ENCODE measurements at regions not wholly inside any gene's neighbourhood (a gene's known extent, or its start where the extent isn't known, plus 50 kb on each side); places are given as distances from the start of the nearest gene placed in this dataset.

DNA sequence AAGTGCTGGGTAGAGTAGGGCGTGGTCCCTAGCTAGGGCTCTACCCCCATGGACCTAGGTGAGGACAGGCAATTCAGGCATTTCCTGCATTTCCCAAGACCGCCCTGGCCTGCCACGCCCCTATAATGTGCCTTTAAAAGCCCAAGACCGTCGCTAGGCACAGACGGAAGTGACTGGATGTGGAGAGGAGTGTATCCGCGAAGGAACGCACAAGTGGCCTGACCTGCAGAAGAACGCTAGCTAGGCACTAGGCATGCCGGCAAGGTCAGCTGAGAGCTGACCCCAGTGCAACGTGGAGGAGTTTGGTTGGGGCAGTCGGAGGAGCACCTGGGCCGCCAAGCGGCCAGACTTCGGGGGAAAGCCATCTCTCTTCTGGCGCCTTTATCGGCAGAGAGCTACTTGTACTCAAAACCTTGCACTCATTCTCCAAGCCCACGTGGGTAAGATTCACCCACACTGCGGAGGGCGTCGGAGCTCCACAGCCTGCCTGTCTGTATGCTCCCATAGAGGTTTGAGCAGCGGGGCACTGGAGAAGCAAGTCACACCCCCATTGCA lies 370.0 kb downstream of the FGF9 start:
- Histone ChIP-seq H3K36me3 (ENCODE audit: insufficient read depth, low read length) (no peaks in the 10 kb centered on the region), H3K4me3 (ENCODE audit: low read depth in 1 of 2, low read length in 2 of 2) (no peak overlapping the region), H3K27ac (ENCODE audit: low read depth, low read length) (no peak overlapping the region), H3K4me1 (ENCODE audit: insufficient read depth, low read length) (no peaks in the 10 kb centered on the region), H3K9me3 (ENCODE audit: low read length) (no peaks in the 10 kb centered on the region), H3K27me3 (ENCODE audit: control insufficient read depth in 1 of 2, insufficient read depth in 2 of 2, low read length in 2 of 2) (no peaks in the 10 kb centered on the region), H3K9ac (ENCODE audit: low read length) (no peak overlapping the region)

DNA sequence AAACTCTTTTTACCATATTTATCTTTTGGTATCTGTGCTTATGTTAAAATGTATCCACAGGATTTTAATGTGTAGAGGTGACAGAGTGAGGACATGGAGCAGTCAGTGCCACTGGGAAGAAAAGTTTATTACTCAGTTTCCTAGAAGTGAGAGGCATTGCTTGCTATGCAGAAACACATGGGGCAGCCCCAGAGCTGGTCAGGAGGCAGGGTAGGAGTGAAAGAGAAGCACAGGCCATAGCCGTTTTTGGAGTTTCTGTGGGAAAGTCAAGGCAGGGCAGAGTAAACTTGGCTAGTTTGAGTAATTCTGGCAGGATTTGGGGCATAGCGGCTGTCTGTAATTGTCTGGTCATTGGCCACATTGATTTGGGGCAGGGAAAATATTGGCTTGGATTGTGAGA lies 370.9 kb downstream of the FGF9 start:
- H3K4me1 ChIP-seq (ENCODE audit: insufficient read depth, low read length): no peaks in the 10 kb centered on the region
- no peak overlapping the region for H3K27ac ChIP-seq (ENCODE audit: low read depth, low read length)
- no peak overlapping the region for H3K9ac ChIP-seq (ENCODE audit: low read length)
- no peaks in the 10 kb centered on the region for H3K9me3 ChIP-seq (ENCODE audit: low read length)
- H3K4me3 ChIP-seq (ENCODE audit: low read depth in 1 of 2, low read length in 2 of 2): no peak overlapping the region
- H3K36me3 ChIP-seq (ENCODE audit: insufficient read depth, low read length): no peaks in the 10 kb centered on the region
- H3K27me3 ChIP-seq (ENCODE audit: control insufficient read depth in 1 of 2, insufficient read depth in 2 of 2, low read length in 2 of 2): no peaks in the 10 kb centered on the region

DNA sequence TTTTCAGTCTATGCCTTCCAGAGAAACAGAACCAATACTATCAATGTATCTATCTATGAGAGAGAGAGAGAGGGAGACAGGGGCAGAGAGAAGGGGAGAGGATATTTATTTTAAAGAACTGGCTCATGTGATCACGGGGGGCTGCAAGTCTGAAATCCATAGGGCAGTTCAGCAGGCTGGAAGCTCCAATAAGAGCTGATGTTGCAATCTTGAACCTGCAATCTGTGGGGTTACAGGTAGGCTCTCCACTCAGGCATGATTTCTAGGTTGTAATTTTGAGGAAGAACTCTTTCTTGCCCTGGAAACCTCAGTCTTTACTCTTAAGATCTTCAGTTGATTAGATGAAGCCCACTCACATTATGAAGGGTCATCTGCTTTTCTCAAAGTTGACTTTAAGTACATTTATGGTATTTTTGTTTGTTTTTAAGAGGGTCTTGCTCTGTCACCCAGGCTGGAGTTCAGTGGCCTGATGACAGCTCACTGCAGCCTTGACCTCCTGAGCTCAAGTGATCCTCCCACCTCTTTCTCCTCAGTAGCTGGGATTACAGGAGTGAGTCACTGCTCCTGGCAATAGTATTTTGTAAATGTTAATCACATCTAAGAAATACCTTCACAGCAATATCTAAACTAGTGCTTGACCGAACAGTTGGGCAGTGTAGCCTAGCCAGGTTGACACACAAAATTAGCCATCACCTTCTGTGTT lies 376.4 kb downstream of the FGF9 start:
- Histone ChIP-seq H3K27ac (ENCODE audit: low read depth, low read length) (no peak overlapping the region), H3K27me3 (ENCODE audit: control insufficient read depth in 1 of 2, insufficient read depth in 2 of 2, low read length in 2 of 2) (no peaks in the 10 kb centered on the region), H3K9me3 (ENCODE audit: low read length) (no peaks in the 10 kb centered on the region), H3K4me1 (ENCODE audit: insufficient read depth, low read length) (no peaks in the 10 kb centered on the region), H3K9ac (ENCODE audit: low read length) (no peak overlapping the region), H3K36me3 (ENCODE audit: insufficient read depth, low read length) (no peaks in the 10 kb centered on the region), H3K4me3 (ENCODE audit: low read depth in 1 of 2, low read length in 2 of 2) (no peak overlapping the region)

DNA sequence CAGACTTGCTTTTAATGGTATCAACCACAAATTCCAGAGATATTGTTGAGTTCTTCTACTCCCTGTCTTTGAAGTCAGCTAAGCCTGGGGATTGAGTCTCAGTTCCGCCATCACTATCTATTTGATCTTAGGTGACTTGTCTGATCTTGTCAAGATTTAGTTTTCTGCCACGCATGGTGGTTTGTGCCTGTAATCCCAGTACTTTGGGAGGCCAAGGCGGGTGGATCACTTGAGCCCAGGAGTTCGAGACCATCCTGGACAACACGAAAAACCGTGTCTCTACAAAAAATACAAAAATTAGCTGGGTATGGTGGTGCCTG lies 376.9 kb downstream of the FGF9 start:
- Histone ChIP-seq H3K9ac (ENCODE audit: low read length) (no peak overlapping the region), H3K36me3 (ENCODE audit: insufficient read depth, low read length) (no peaks in the 10 kb centered on the region), H3K27me3 (ENCODE audit: control insufficient read depth in 1 of 2, insufficient read depth in 2 of 2, low read length in 2 of 2) (no peaks in the 10 kb centered on the region), H3K4me1 (ENCODE audit: insufficient read depth, low read length) (no peaks in the 10 kb centered on the region), H3K4me3 (ENCODE audit: low read depth in 1 of 2, low read length in 2 of 2) (no peak overlapping the region), H3K9me3 (ENCODE audit: low read length) (no peaks in the 10 kb centered on the region), H3K27ac (ENCODE audit: low read depth, low read length) (no peak overlapping the region)

DNA sequence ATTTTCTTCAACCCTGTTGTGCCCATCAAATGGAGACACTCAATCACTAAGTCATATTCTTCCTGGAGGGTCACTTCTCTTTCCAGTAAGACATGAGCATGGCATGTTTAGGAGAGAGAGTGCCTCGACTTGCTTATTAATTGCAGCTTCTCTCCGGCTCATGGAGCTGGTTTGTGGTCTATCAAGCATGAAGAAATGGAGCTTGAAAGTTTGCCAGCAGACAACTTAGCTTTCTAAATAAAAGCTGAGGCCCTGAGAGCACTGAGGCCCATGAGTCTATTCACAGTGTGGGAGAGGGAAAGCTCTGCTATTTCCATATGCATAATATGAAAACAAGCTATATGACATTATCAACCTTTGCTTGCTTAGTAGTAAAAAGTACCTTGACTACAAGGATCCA lies 378.5 kb downstream of the FGF9 start:
- H3K36me3 ChIP-seq (ENCODE audit: insufficient read depth, low read length): no peaks in the 10 kb centered on the region

DNA sequence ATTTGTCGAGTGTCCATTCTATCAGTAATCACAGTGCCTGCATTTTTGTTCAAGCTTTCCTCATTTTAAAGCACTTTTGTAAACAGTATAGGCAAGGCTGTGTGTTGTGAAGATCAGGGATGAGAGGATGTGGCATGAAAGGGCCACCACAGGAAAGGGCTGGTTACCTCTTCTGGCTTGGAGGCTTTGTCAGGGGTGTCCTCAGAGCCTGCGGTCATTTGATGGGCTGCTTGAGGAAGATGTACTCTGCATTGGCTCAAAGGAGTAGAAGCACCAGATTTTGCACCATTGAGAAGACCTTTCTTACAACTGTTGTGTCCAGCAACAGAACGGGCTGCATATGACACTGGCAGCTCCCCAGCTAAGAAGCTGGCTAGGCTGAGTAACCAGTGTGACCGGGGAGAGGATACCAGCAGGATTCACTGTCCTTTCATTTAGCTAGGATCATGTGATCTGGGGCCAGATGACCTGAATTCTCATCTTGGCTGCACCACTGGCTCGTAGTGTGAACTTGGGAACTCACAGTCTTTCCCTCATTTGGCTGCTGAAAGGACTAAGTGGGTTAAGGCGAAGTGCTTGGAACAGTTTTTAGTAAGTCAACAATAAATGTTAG lies 380.2 kb downstream of the FGF9 start:
- Histone ChIP-seq H3K4me1 (ENCODE audit: insufficient read depth, low read length) (no peaks in the 10 kb centered on the region), H3K27ac (ENCODE audit: low read depth, low read length) (no peak overlapping the region), H3K9ac (ENCODE audit: low read length) (no peak overlapping the region), H3K27me3 (ENCODE audit: control insufficient read depth in 1 of 2, insufficient read depth in 2 of 2, low read length in 2 of 2) (no peaks in the 10 kb centered on the region), H3K4me3 (ENCODE audit: low read depth in 1 of 2, low read length in 2 of 2) (no peak overlapping the region), H3K9me3 (ENCODE audit: low read length) (no peaks in the 10 kb centered on the region), H3K36me3 (ENCODE audit: insufficient read depth, low read length) (no peaks in the 10 kb centered on the region)

More for the DNA sequence above, 378.5 kb downstream of the FGF9 start:
- Histone ChIP-seq H3K9me3 (ENCODE audit: low read length) (no peaks in the 10 kb centered on the region), H3K4me3 (ENCODE audit: low read depth in 1 of 2, low read length in 2 of 2) (no peak overlapping the region), H3K4me1 (ENCODE audit: insufficient read depth, low read length) (no peaks in the 10 kb centered on the region), H3K27ac (ENCODE audit: low read depth, low read length) (no peak overlapping the region), H3K9ac (ENCODE audit: low read length) (no peak overlapping the region), H3K27me3 (ENCODE audit: control insufficient read depth in 1 of 2, insufficient read depth in 2 of 2, low read length in 2 of 2) (no peaks in the 10 kb centered on the region)

DNA sequence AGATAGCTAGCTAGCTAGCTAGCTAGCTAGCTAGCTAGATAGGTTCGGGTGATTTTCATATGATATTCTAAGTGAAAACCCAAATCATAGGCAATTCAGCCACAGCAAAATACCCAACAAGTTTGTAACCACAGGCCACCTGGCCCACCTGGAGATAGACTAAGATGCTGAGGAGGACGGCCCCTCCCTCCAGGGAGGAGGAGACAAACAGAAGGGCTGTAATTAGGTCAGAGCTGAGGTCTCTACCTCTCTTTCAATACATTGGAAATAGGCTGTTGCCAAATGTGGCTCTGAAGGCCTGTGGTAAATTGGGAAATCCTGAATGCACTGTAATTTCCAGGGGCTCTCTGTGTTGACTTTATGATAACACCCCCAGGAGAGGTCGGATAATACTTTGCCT lies 382.2 kb downstream of the FGF9 start:
- no peak overlapping the region for H3K27ac ChIP-seq (ENCODE audit: low read depth, low read length)
- H3K9ac ChIP-seq (ENCODE audit: low read length): no peak overlapping the region
- H3K9me3 ChIP-seq (ENCODE audit: low read length): no peaks in the 10 kb centered on the region
- H3K27me3 ChIP-seq (ENCODE audit: control insufficient read depth in 1 of 2, insufficient read depth in 2 of 2, low read length in 2 of 2): no peaks in the 10 kb centered on the region
- H3K4me1 ChIP-seq (ENCODE audit: insufficient read depth, low read length): no peaks in the 10 kb centered on the region
- H3K36me3 ChIP-seq (ENCODE audit: insufficient read depth, low read length): no peaks in the 10 kb centered on the region
- no peak overlapping the region for H3K4me3 ChIP-seq (ENCODE audit: low read depth in 1 of 2, low read length in 2 of 2)

DNA sequence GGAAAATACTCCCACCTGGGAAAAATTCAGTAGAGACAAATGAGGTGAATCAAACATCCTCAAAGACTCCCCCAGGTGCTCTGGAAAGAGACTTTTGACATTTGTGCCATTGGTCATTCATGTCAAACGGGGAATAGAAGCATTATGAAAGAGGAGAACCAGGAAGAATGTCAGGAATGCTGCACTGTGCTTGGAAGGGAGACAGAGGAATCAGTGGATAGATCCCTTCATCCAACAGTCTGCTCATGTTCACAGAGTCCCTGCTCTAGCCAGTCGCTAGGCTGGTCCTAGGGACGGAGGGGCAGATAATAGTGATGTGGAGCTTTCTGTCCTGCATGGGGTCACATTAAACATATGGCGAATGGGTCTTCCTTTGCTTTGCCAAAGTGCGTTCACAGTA lies 384.4 kb downstream of the FGF9 start:
- Histone ChIP-seq H3K27ac (ENCODE audit: low read depth, low read length) (no peak overlapping the region), H3K27me3 (ENCODE audit: control insufficient read depth in 1 of 2, insufficient read depth in 2 of 2, low read length in 2 of 2) (no peaks in the 10 kb centered on the region)

DNA sequence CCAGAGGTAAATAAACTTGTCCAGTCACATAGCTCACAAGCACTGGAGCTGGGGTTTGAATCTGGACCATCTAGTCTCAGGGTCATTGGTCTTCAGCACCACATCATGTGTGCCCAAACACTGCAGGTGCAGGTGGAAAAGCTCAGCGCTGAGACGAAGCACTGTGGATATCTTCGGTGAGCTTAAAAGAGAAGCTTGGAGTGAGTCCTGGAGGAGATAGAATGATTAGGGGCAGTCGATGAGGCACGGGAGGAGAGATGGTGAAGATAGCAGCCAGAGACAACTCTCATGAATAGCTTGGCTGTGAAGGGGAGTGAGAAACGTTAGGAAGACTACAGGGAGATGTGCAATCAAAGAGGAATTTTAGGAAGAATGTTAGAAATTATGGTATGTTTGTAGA lies 389.3 kb downstream of the FGF9 start:
- Histone ChIP-seq H3K9me3 (ENCODE audit: low read length) (no peaks in the 10 kb centered on the region), H3K27ac (ENCODE audit: low read depth, low read length) (no peak overlapping the region), H3K4me3 (ENCODE audit: low read depth in 1 of 2, low read length in 2 of 2) (no peak overlapping the region)

More for the DNA sequence above, 384.4 kb downstream of the FGF9 start:
- Histone ChIP-seq H3K9me3 (ENCODE audit: low read length) (no peaks in the 10 kb centered on the region), H3K4me3 (ENCODE audit: low read depth in 1 of 2, low read length in 2 of 2) (no peak overlapping the region), H3K9ac (ENCODE audit: low read length) (no peak overlapping the region), H3K36me3 (ENCODE audit: insufficient read depth, low read length) (no peaks in the 10 kb centered on the region), H3K4me1 (ENCODE audit: insufficient read depth, low read length) (no peaks in the 10 kb centered on the region)

DNA sequence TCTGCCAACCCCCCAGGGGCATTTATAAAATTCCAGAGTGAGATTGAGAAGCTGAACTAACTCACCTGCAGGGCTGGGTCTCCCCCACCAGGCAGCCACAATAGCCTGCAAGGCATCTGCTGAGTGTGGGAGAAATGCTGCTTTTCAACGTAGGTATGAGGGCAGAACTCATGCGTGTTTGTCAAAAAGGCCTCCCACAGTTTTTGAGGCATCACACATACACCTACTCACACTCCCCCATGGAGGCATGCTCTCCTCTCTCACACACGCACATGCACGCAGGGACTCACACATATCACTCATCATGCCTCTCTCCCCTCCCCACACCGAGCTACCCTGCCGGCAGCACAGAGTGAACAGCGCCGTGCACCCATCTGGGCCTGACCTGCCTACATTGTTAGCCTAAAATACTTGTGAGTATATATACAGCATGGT lies 390.5 kb downstream of the FGF9 start:
- Histone ChIP-seq H3K36me3 (ENCODE audit: insufficient read depth, low read length) (no peaks in the 10 kb centered on the region), H3K27me3 (ENCODE audit: control insufficient read depth in 1 of 2, insufficient read depth in 2 of 2, low read length in 2 of 2) (no peaks in the 10 kb centered on the region), H3K4me3 (ENCODE audit: low read depth in 1 of 2, low read length in 2 of 2) (no peak overlapping the region), H3K27ac (ENCODE audit: low read depth, low read length) (no peak overlapping the region), H3K9me3 (ENCODE audit: low read length) (no peaks in the 10 kb centered on the region), H3K4me1 (ENCODE audit: insufficient read depth, low read length) (no peaks in the 10 kb centered on the region), H3K9ac (ENCODE audit: low read length) (no peak overlapping the region)

More for the DNA sequence above, 389.3 kb downstream of the FGF9 start:
- Histone ChIP-seq H3K27me3 (ENCODE audit: control insufficient read depth in 1 of 2, insufficient read depth in 2 of 2, low read length in 2 of 2) (no peaks in the 10 kb centered on the region), H3K4me1 (ENCODE audit: insufficient read depth, low read length) (no peaks in the 10 kb centered on the region), H3K36me3 (ENCODE audit: insufficient read depth, low read length) (no peaks in the 10 kb centered on the region), H3K9ac (ENCODE audit: low read length) (no peak overlapping the region)

DNA sequence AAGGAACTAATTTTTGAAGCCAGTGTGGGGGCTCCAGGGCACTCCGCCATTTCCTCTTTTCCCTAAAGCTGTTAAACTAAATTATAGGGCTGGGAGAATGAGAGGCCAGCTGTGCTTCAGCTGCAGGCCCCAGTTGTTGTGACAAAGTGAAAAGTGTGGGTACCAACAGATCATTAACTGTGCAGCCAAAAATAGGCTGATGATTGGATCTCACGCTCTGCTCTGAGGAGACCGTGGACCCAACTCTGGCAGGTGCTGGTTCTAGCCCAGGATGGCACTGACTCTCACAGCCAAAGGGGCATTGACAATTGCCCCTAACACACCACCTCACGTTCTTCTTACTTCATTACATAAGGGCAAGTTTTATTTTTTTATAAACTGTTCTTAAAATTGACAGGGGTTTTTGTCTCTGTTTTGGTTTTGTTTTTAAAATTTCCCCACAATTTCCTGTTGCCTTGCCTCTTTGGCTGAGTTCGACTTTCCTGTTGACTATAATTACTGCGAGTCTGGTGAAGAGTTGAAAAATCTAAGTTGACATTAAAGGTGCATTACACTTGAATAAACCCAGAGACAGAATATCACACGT lies 391.0 kb downstream of the FGF9 start:
- Histone ChIP-seq H3K36me3 (ENCODE audit: insufficient read depth, low read length) (no peaks in the 10 kb centered on the region), H3K4me1 (ENCODE audit: insufficient read depth, low read length) (no peaks in the 10 kb centered on the region), H3K9ac (ENCODE audit: low read length) (no peak overlapping the region), H3K9me3 (ENCODE audit: low read length) (no peaks in the 10 kb centered on the region), H3K27me3 (ENCODE audit: control insufficient read depth in 1 of 2, insufficient read depth in 2 of 2, low read length in 2 of 2) (no peaks in the 10 kb centered on the region), H3K4me3 (ENCODE audit: low read depth in 1 of 2, low read length in 2 of 2) (no peak overlapping the region), H3K27ac (ENCODE audit: low read depth, low read length) (no peak overlapping the region)

Measured in muscle layer of colon (tissue), 2 donors.